GM23338 (cell line): ENCODE measurements at regions not wholly inside any gene's neighbourhood (a gene's known extent, or its start where the extent isn't known, plus 50 kb on each side); places are given as distances from the start of the nearest gene placed in this dataset.

Source experiments
- ATAC-seq: fragments of 200-7000 bp; cut with Tn5 transposase; 3 replicates; pipeline ENCODE4 v1.9.1; 2020
- DNase-seq: peaks from one replicate; pipeline ENCODE4 v3.0.0-alpha.2; 2015; ENCODE audit warnings: low spot score
- H2AFZ ChIP-seq: fragments of 200-600 bp; sonication (generic); 2 replicates; pipeline ENCODE4 v1.8.0; 2016; ENCODE audit warnings: antibody characterized with exemption, mild to moderate bottlenecking, moderate library complexity
- H3F3A ChIP-seq: fragments of 200-600 bp; sonication (generic); replicated peaks from 2 replicates; pipeline ENCODE4 v1.8.0; 2017; ENCODE audit warnings: antibody characterized with exemption, mixed run types, low read depth
- H3K27ac ChIP-seq: fragments of 200-600 bp; sonication (generic); 2 replicates; pipeline ENCODE4 v1.6.1; 2016; ENCODE audit warnings: low read depth
- H3K27me3 ChIP-seq: fragments of 200-600 bp; sonication (generic); 2 replicates; pipeline ENCODE4 v1.8.0; 2016; ENCODE audit warnings: mild to moderate bottlenecking, mixed run types, moderate library complexity; ENCODE audit not compliant: insufficient read depth
- H3K36me3 ChIP-seq: fragments of 200-600 bp; sonication (generic); 2 replicates; pipeline ENCODE4 v1.8.0; 2016; ENCODE audit warnings: mild to moderate bottlenecking; ENCODE audit not compliant: insufficient read depth
- H3K4me1 ChIP-seq: fragments of 200-600 bp; sonication (generic); 2 replicates; pipeline ENCODE4 v1.8.0; 2016; ENCODE audit warnings: mild to moderate bottlenecking, moderate library complexity; ENCODE audit not compliant: insufficient read depth
- H3K4me2 ChIP-seq: fragments of 200-600 bp; sonication (generic); 2 replicates; pipeline ENCODE4 v1.7.1; 2017; ENCODE audit warnings: mixed run types
- H3K4me3 ChIP-seq: fragments of 200-600 bp; sonication (generic); 2 replicates; pipeline ENCODE4 v1.6.1; 2016; ENCODE audit warnings: mixed run types
- H3K79me2 ChIP-seq: fragments of 200-600 bp; sonication (generic); replicated peaks from 2 replicates; pipeline ENCODE4 v1.8.0; 2017; ENCODE audit warnings: mild to moderate bottlenecking; ENCODE audit not compliant: insufficient read depth
- H3K9me2 ChIP-seq: fragments of 200-600 bp; sonication (generic); 2 replicates; pipeline ENCODE4 v1.8.0; 2017; ENCODE audit not compliant: insufficient read depth
- H4K20me1 ChIP-seq: fragments of 200-600 bp; sonication (generic); replicated peaks from 2 replicates; pipeline ENCODE4 v1.8.0; 2017; ENCODE audit warnings: mild to moderate bottlenecking; ENCODE audit not compliant: insufficient read depth
- H3K27ac Mint-ChIP-seq: 2 replicates; pipeline ENCODE4 v1.8.0; 2020; ENCODE audit warnings: inconsistent platforms, mild to moderate bottlenecking, moderate library complexity, mixed read lengths
- H3K27me3 Mint-ChIP-seq: 3 replicates; pipeline ENCODE4 v1.8.0; 2022; ENCODE audit warnings: low read depth, mild to moderate bottlenecking, moderate library complexity, mixed read lengths, inconsistent platforms; ENCODE audit not compliant: insufficient read depth, poor library complexity
- H3K36me3 Mint-ChIP-seq: 3 replicates; pipeline ENCODE4 v1.8.0; 2021; ENCODE audit warnings: low read depth, mild to moderate bottlenecking, inconsistent platforms, moderate library complexity, mixed read lengths
- H3K4me1 Mint-ChIP-seq: 3 replicates; pipeline ENCODE4 v1.8.0; 2020; ENCODE audit warnings: mild to moderate bottlenecking, inconsistent platforms, mixed read lengths
- H3K4me3 Mint-ChIP-seq: 3 replicates; pipeline ENCODE4 v1.8.0; 2021; ENCODE audit warnings: moderate library complexity, mild to moderate bottlenecking, inconsistent platforms, mixed read lengths
- H3K9me3 Mint-ChIP-seq: 3 replicates; pipeline ENCODE4 v1.8.0; 2020; ENCODE audit warnings: moderate library complexity, mild to moderate bottlenecking, inconsistent platforms, mixed read lengths
- CREB1 ChIP-seq: fragments of 250-450 bp; sonication (Bioruptor Pico); IDR thresholded peaks from 2 replicates; pipeline ENCODE4 v1.5.0; 2020; ENCODE audit warnings: low read depth, mild to moderate bottlenecking, moderate library complexity
- CTCF ChIP-seq, 2 experiments: fragments of 200-600 bp in 1 of 2; sonication (generic) in 1 of 2; conservative IDR thresholded peaks; 2 replicates each; pipeline versions ENCODE4 v1.5.1 to v1.6.1; 2016 to 2017; ENCODE audit warnings: antibody characterized with exemption in 2 of 2, low read depth in 2 of 2, mild to moderate bottlenecking in 2 of 2, moderate library complexity in 1 of 2
- EZH2 ChIP-seq: fragments of 200-600 bp; sonication (generic); IDR thresholded peaks from one replicate; pipeline ENCODE4 v1.8.0; 2017; ENCODE audit warnings: antibody characterized with exemption, mild to moderate bottlenecking, low read depth; ENCODE audit not compliant: unreplicated experiment
- EZH2phosphoT487 ChIP-seq: fragments of 200-600 bp; sonication (generic); IDR thresholded peaks from one replicate; pipeline ENCODE4 v1.8.1; 2018; ENCODE audit warnings: antibody characterized with exemption; ENCODE audit not compliant: unreplicated experiment
- JUNB ChIP-seq: IDR thresholded peaks from one replicate; pipeline ENCODE4 v1.6.1; 2016; ENCODE audit warnings: antibody characterized with exemption; ENCODE audit not compliant: unreplicated experiment
- NANOG ChIP-seq: IDR thresholded peaks from 2 replicates; pipeline ENCODE4 v1.6.1; 2016; ENCODE audit warnings: antibody characterized with exemption, borderline replicate concordance
- POLR2AphosphoS5 ChIP-seq: IDR thresholded peaks from 2 replicates; pipeline ENCODE4 v1.6.1; 2016; ENCODE audit warnings: antibody characterized with exemption, low read depth
- STAT1 ChIP-seq: IDR thresholded peaks from one replicate; pipeline ENCODE4 v1.6.1; 2016; ENCODE audit warnings: antibody characterized with exemption; ENCODE audit not compliant: unreplicated experiment
- ZNF114 ChIP-seq: fragments of 250-450 bp; sonication (Bioruptor Pico); IDR thresholded peaks from 2 replicates; pipeline ENCODE4 v1.5.0; 2020; ENCODE audit warnings: mild to moderate bottlenecking, moderate library complexity
- ZNF331 ChIP-seq: fragments of 250-450 bp; sonication (Bioruptor Pico); IDR thresholded peaks from 2 replicates; pipeline ENCODE4 v1.5.0; 2020; ENCODE audit warnings: low read depth, mild to moderate bottlenecking, moderate library complexity
- ZNF462 ChIP-seq: fragments of 250-450 bp; sonication (Bioruptor Pico); IDR thresholded peaks from 2 replicates; pipeline ENCODE4 v1.5.0; 2020; ENCODE audit warnings: mild to moderate bottlenecking, moderate library complexity
- TF ChIP-seq, protein P1 (sequence below): IDR thresholded peaks from 2 replicates; pipeline ENCODE4 v1.6.1; 2016; ENCODE audit warnings: antibody characterized with exemption
- TF ChIP-seq, protein P2 (sequence below): IDR thresholded peaks from one replicate; pipeline ENCODE4 v1.6.1; 2018; ENCODE audit warnings: antibody characterized with exemption; ENCODE audit not compliant: unreplicated experiment

GRCh38 chr15:69679623-69680228 is 227.1 kb downstream of the RPLP1 start:
- ATAC-seq, result no peak
- Histone ChIP-seq H4K20me1 (no peaks in the 10 kb centered on the region; the same call in 1 of the 2 replicates), H3K79me2 (no peaks in the 10 kb centered on the region), H3K27me3 (no peaks in the 10 kb centered on the region), H2AFZ (no peak overlapping the region), H3K4me3 (no peak overlapping the region), H3K27ac (no peak overlapping the region), H3F3A (no peaks in the 10 kb centered on the region), H3K4me2 (no peak overlapping the region), H3K9me2 (0 out of 2 replicates have a peak, but pooled peaks cover 3% of the 10 kb centered on the region), H3K4me1 (no peaks in the 10 kb centered on the region), H3K36me3 (no peaks in the 10 kb centered on the region)
- Mint-ChIP-seq H3K27me3 (peaks cover 9% of the 10 kb centered on the region), H3K36me3 (peaks cover 6% of the 10 kb centered on the region; the same call in 1 of the 3 replicates), H3K9me3 (peaks cover 9% of the 10 kb centered on the region), H3K4me1 (peaks cover 7% of the 10 kb centered on the region; the same call in 2 of the 3 replicates), H3K27ac (no peak overlapping the region), H3K4me3 (no peak overlapping the region)
- TF ChIP-seq NANOG (no peak), JUNB (no peak), POLR2AphosphoS5 (no peak), ZNF331 (CRISPR knock-in tag) (no peak), ZNF114 (CRISPR knock-in tag) (no peak), EZH2phosphoT487 (no peak), CREB1 (CRISPR knock-in tag) (no peak), STAT1 (no peak), CTCF (conservative IDR thresholded peaks at IDR 0.05; ENCODE audit: low read depth in 2 of 2) (no peak), ZNF462 (CRISPR knock-in tag) (no peak), EZH2 (no peak)
- TF ChIP-seq, protein P1, sequence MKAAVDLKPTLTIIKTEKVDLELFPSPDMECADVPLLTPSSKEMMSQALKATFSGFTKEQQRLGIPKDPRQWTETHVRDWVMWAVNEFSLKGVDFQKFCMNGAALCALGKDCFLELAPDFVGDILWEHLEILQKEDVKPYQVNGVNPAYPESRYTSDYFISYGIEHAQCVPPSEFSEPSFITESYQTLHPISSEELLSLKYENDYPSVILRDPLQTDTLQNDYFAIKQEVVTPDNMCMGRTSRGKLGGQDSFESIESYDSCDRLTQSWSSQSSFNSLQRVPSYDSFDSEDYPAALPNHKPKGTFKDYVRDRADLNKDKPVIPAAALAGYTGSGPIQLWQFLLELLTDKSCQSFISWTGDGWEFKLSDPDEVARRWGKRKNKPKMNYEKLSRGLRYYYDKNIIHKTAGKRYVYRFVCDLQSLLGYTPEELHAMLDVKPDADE, result no peak
- TF ChIP-seq, protein P2, sequence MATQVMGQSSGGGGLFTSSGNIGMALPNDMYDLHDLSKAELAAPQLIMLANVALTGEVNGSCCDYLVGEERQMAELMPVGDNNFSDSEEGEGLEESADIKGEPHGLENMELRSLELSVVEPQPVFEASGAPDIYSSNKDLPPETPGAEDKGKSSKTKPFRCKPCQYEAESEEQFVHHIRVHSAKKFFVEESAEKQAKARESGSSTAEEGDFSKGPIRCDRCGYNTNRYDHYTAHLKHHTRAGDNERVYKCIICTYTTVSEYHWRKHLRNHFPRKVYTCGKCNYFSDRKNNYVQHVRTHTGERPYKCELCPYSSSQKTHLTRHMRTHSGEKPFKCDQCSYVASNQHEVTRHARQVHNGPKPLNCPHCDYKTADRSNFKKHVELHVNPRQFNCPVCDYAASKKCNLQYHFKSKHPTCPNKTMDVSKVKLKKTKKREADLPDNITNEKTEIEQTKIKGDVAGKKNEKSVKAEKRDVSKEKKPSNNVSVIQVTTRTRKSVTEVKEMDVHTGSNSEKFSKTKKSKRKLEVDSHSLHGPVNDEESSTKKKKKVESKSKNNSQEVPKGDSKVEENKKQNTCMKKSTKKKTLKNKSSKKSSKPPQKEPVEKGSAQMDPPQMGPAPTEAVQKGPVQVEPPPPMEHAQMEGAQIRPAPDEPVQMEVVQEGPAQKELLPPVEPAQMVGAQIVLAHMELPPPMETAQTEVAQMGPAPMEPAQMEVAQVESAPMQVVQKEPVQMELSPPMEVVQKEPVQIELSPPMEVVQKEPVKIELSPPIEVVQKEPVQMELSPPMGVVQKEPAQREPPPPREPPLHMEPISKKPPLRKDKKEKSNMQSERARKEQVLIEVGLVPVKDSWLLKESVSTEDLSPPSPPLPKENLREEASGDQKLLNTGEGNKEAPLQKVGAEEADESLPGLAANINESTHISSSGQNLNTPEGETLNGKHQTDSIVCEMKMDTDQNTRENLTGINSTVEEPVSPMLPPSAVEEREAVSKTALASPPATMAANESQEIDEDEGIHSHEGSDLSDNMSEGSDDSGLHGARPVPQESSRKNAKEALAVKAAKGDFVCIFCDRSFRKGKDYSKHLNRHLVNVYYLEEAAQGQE, result no peak
- DNase-seq, result no peak
